ENCODE measurements at regions not wholly inside any gene's neighbourhood (a gene's known extent, or its start where the extent isn't known, plus 50 kb on each side); places are given as distances from the start of the nearest gene placed in this dataset.

DNA sequence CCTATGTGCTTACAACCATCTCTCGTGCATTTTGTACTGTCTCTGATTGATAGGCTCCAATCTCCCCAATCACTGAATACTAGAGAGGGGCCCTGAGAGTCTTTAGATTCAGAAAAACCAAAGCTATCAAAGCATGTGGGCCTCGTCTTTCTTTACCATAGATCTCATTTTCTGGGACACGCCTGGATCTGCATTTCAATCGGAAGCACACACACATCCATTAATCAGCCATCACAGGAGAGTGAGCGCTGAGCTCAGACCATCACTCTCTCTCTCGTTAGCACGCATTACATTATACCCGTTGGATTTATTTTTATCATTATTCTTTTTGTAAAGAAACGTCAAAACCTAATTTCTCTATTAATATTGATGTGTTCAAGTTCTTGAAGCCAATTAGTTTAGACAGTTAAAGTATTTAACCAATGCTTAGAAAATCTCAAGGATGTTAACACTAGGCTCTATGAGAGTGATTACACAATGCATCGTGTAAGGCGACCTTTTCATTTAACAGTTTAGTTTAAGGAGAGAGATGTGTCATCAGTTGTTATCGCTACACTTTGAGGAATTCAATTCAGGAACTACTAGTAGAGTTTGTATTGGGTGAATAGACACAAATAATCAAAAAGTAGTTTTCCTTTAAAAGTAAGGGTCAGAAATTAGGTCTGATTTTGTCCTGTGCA is 650.7 kb downstream of the CDH8 start:
- no peak for TF ChIP-seq CTCF (IDR thresholded peaks at IDR 0.05; ENCODE audit: insufficient read depth, low read length, severe bottlenecking)
- no peaks in the 10 kb centered on the region for H3K27me3 ChIP-seq (ENCODE audit: control insufficient read depth, insufficient read depth, low read length)
- no peak overlapping the region for H3K4me3 ChIP-seq (ENCODE audit: low read depth, low read length)
- FAIRE-seq = no peak
- H3K36me3 ChIP-seq (ENCODE audit: control insufficient read depth, insufficient read depth, low read length) = no peaks in the 10 kb centered on the region
- DNase-seq (ENCODE audit: low read depth) = no peak

- H3K27me3 ChIP-seq (ENCODE audit: control insufficient read depth, insufficient read depth, low read length) = no peaks in the 10 kb centered on the region
- H3K4me3 ChIP-seq (ENCODE audit: low read depth, low read length) = no peak overlapping the region
- no peak for TF ChIP-seq CTCF (IDR thresholded peaks at IDR 0.05; ENCODE audit: insufficient read depth, low read length, severe bottlenecking)
- H3K36me3 ChIP-seq (ENCODE audit: control insufficient read depth, insufficient read depth, low read length) = no peaks in the 10 kb centered on the region
- DNase-seq (ENCODE audit: low read depth) (no peak), FAIRE-seq (no peak)
These were observed 653.8 kb downstream of the CDH8 start for GRCh38 chr16:61382435-61382834.

- Histone ChIP-seq H3K27me3 (ENCODE audit: control insufficient read depth, insufficient read depth, low read length) (no peaks in the 10 kb centered on the region), H3K4me3 (ENCODE audit: low read depth, low read length) (no peak overlapping the region), H3K36me3 (ENCODE audit: control insufficient read depth, insufficient read depth, low read length) (no peaks in the 10 kb centered on the region)
- TF ChIP-seq CTCF (IDR thresholded peaks at IDR 0.05; ENCODE audit: insufficient read depth, low read length, severe bottlenecking) = no peak
- FAIRE-seq (no peak), DNase-seq (ENCODE audit: low read depth) (no peak)
These were observed 656.9 kb downstream of the CDH8 start for GRCh38 chr16:61379311-61379710.

- Histone ChIP-seq H3K36me3 (ENCODE audit: control insufficient read depth, insufficient read depth, low read length) (no peaks in the 10 kb centered on the region), H3K27me3 (ENCODE audit: control insufficient read depth, insufficient read depth, low read length) (no peaks in the 10 kb centered on the region), H3K4me3 (ENCODE audit: low read depth, low read length) (no peak overlapping the region)
- FAIRE-seq (peak; percentile 75), DNase-seq (ENCODE audit: low read depth) (no peak)
- TF ChIP-seq CTCF (IDR thresholded peaks at IDR 0.05; ENCODE audit: insufficient read depth, low read length, severe bottlenecking) = no peak
These were observed 662.2 kb downstream of the CDH8 start for GRCh38 chr16:61374071-61374470.

- FAIRE-seq (no peak), DNase-seq (ENCODE audit: low read depth) (no peak)
- no peaks in the 10 kb centered on the region for H3K36me3 ChIP-seq (ENCODE audit: control insufficient read depth, insufficient read depth, low read length)
- TF ChIP-seq CTCF (IDR thresholded peaks at IDR 0.05; ENCODE audit: insufficient read depth, low read length, severe bottlenecking) = no peak
- H3K27me3 ChIP-seq (ENCODE audit: control insufficient read depth, insufficient read depth, low read length) = no peaks in the 10 kb centered on the region
- no peak overlapping the region for H3K4me3 ChIP-seq (ENCODE audit: low read depth, low read length)
These were observed 664.4 kb downstream of the CDH8 start for GRCh38 chr16:61371881-61372280.

- Histone ChIP-seq H3K4me3 (ENCODE audit: low read depth, low read length) (no peak overlapping the region), H3K27me3 (ENCODE audit: control insufficient read depth, insufficient read depth, low read length) (no peaks in the 10 kb centered on the region), H3K36me3 (ENCODE audit: control insufficient read depth, insufficient read depth, low read length) (no peaks in the 10 kb centered on the region)
- FAIRE-seq (no peak), DNase-seq (ENCODE audit: low read depth) (no peak)
- no peak for TF ChIP-seq CTCF (IDR thresholded peaks at IDR 0.05; ENCODE audit: insufficient read depth, low read length, severe bottlenecking)
These were observed 664.9 kb downstream of the CDH8 start for GRCh38 chr16:61371388-61371787.

Measured in bronchial epithelial cell (primary cell).